Hematopoietic multipotent progenitor cell treated with erythropoietin and hydrocortisone succinate and interleukin-3 and kit ligand, for 4 days (in vitro differentiated cells): ENCODE measurements at regions not wholly inside any gene's neighbourhood (a gene's known extent, or its start where the extent isn't known, plus 50 kb on each side); places are given as distances from the start of the nearest gene placed in this dataset.

Experiments used
- DNase-seq: peaks from one replicate; pipeline ENCODE4 v3.0.0-alpha.2; 2015

DNA sequence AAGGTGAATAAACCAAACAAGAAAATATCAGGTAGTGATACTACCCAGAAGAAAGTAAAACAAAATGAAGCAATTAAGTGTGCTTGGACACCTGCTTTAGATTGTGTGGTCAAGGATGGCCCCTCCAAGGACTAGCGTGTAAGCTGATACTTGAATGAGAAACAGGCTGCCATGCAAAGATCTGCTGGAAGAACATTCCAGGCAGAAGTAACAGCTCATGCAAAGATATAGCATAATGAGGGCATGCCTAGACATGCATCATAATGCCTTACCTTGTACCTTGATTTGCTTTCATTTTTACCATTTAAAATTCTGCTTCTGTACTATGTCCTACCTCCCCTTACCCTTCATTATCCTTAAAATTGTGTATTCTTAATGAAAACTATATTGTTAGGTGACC lies 74.8 kb upstream of the HDAC9 start:
- DNase-seq, result no peak

DNA sequence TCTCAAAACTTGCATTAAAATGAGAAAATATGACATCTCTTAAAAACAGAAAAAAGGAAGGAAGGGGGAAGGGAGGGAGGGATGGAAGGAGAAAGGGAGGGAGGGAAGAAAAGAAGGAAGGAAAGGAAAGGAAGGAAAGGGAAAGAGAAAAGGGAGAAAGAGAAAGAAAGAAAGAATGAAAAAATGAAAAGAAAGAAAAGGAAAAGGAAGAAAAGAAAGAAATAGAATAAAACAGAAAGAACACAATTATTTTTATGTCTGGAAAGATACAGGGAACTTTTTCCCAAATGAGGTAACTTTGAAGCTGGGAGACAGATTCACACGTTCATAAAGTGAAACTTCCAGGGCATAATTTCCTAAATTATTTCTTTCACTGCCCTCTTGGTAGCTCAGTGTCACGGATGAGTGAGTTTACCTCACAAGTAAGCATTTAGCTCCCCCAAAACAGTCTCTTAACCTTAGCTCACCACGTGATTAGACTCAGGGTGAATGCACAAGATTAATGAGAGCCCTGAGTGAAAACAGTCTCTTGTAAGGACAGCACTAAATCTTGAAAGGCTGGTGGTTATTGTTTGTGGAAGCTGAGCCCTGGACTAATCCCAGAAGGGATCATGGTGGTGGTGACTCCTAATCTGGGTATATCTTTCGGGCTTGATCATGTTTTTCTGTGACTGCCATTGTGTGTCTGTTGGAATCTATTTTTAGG lies 74.1 kb upstream of the HDAC9 start:
- no peak for DNase-seq

DNA sequence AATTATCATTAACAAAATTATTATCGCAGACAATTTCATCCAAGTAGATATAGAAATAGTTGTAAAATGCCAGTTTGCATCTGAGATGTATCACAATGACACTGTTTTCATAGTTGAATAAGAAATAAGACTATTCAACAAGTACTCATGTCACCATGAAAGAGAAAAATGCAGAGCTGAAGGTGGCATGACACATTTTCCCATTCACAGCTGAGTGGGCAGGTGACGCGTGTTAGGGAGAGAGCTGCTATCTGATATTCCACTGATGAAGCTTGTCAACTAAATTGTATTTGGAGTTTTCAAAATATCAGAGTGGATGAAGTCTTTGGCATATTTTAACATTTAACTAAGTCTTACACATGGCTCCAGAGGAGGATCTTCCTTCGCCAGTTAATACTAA lies 70.3 kb upstream of the HDAC9 start:
- no peak for DNase-seq

DNA sequence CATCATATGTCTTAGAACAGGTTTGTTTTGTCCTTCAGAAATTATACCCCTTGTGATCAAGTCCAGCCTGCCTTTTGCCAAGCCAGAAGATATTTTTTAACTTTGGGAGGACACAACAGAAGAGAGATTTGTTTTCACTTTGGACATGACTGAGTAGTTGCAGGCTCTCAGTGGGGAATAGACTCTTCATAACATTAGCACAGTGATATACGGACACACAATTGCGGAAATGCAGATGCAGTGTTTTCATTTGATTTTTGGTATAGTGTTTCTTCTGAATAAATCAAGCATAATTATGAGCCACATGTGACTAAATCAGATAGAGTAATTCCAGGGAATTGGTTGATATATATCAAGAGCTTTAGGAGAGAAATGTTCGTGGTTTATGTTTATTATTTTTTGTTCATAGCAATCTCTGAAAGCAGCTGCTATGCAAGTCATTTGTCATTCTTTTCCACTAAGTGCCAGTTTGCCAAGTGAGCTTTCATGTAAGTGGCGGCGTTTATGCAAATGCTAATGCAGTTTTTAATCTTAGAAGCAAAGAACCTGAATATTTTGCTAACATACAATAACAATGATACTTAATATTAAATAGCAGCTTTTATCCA lies 69.6 kb upstream of the HDAC9 start:
- DNase-seq, result no peak

DNA sequence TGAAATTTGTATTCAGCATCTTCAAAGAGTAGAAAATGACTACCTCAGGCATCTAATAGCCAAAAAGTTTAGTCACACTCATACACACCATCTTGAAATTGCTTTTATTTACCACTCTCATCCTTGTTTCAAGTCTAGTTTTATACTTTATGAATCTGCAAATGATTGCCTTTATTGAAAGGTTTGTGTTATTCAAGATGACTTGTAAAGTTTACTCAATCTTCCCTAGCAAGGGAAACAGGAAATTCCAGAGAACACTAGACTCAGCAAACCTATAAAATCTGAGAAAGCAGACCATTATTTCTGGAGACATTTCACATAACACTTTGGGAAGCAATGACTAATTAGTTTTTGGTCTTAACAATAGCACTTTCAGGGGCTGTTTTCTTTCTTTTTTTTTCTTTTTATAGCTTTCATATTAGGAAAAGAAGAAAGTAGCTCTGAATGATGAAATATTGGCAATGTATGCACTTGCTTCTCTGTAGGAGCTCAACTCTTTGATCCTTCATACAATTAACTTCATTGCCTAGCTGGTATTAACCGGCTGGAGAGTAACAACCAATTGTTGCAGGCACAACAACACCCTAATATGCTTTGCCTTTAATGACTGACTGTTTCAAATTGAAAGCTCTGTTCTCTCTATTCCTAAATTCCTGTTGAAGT lies 68.9 kb upstream of the HDAC9 start:
- no peak for DNase-seq

DNA sequence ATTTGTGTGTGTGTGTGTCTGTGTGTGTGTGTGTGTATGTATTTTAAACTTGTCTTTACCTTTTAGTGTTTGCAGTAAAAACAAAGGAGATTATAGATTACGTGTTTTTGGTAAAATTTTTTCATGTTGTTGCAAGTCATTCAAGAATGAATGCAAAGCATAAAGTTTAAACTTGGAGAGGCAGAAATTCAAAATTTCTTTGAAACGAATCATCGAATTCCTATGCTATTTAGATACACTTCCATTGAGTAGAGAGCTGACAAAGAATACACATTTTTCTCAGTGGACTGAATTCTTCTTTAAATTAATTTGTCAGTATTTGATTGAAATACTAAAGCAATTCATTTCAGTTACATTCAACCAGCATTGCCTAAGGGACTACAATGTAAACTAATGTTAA lies 66.0 kb upstream of the HDAC9 start:
- DNase-seq, result no peak

DNA sequence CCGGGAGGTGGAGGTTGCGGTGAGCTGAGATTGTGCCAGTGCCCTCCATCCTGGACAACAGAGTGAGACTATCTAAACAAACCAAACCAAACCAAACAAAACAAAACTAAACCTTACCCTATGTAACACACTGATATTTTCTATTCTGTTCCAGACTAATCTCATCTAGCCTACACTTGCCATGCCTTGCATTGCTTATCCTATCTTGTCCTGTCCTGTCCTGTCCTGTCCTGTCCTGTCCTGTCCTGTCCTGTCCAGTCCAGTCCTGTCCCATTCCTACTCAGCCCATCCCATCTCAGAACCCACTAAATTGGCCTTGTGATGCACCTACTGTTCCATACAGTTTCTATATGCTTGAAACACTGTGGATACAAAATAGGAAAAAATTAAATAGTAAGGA lies 64.7 kb upstream of the HDAC9 start:
- no peak for DNase-seq

DNA sequence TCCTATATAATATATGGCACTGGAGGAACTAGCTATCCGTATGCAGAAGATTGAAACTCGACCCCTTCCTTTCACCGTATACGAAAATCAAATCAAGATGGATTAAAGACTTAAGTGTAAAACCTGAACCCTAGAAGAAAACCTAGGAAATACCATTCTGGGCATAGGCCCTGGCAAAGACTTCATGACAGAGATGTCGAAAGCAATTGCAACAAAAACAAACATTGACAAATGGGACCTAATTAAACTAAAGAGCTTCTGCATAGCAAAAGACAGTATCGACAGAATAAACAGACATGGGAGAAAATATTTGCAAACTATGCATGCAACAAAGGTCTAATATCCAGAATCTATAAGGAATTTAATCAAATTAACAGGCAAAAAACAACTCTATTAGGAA lies 61.4 kb upstream of the HDAC9 start:
- no peak for DNase-seq

DNA sequence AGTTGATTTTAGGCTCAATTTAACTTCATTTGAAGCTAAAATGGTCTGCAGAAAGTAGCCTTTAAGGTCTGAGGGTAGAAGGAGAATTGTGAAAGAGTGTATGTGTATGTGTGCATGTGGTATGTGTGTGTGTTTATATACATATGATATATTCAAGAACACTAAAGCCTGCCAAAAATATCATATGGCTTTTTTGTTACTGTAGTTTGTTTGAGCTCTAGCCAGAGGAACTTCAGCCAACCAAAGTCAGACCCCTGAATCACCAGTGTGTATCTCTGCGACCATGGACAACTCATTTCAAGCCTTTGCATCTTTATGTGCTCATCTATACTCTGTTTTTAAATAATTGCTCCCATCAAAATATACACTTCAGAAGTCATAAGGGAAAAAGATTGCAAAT lies 58.4 kb upstream of the HDAC9 start:
- DNase-seq, result no peak

DNA sequence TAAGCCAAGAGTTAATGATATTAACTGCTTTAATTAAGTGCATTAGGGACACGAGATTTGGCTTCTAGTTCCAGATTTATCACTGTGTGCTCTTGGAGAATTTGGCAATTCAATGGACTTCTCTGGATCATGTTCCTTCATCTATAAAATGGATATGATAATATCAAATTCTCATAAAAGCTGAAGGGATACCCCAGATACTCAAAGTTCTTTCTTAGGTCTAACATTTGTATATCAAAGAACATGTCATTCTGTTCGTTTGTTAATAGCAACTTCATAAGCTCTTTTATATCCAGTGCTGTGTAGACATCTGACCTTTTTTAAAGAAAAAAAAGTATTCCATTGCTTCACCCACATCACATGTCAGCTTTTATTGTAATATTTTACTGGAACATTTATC lies 54.6 kb upstream of the HDAC9 start:
- no peak for DNase-seq

DNA sequence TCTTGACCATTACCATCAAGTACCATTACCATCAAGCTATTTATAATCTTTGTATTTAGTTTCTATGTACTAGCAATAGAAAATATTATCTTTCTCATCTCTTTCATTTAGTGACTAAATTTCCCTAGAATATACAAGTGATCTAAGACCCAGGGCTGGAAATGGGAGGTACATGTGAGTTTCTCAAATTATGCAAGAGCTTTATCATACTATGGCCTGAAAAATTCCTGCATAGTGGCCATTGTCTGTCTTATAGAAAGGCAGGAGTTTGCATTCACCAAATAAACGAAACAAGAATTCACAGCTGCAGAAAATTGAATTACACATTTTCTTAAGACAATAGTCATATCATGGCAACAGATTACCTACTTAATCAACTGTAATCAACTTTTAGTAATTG lies 50.7 kb upstream of the HDAC9 start:
- DNase-seq, result no peak

DNA sequence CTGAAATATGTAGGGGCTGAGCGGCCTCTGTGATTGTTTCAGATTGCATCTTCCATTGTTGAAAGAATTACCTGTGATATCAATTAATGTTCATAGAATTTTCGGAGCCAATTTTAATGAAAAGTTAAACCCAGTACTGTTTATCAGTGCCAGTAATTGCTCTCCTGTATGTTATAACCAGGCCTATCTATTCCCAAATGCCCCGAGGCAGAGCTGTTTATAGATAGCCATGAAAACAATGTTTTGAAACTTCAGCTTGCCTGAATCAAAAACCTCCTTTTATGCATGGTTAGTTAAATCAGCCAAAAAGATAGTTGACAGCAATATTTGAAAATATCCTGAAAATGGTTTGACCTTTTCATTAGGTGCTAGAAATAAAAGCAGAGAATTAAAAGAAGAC lies 50.1 kb upstream of the HDAC9 start:
- no peak for DNase-seq
